Stimulated activated effector memory CD8-positive, alpha-beta T cell treated with anti-CD3 and anti-CD28 coated beads, Interleukin-12 subunit alpha, Interleukin-12 subunit beta, amount 100 ng/mL, for 72 hours (primary cell): ENCODE measurements at regions not wholly inside any gene's neighbourhood (a gene's known extent, or its start where the extent isn't known, plus 50 kb on each side); places are given as distances from the start of the nearest gene placed in this dataset.

Source experiments
- ATAC-seq: fragments of 150-1000 bp; cut with Tn5 transposase; 2 replicates; pipeline ENCODE4 v1.10.0; 2021
- DNase-seq, 2 donors: peaks; one replicate each; pipeline ENCODE4 v3.0.0; 2021 to 2022; ENCODE audit warnings: low spot score in 2 of 2
- H3K27ac Mint-ChIP-seq: one replicate; pipeline ENCODE4 v1.8.0; 2022; ENCODE audit warnings: mild to moderate bottlenecking, mixed read lengths
- H3K36me3 Mint-ChIP-seq: one replicate; pipeline ENCODE4 v1.8.0; 2022; ENCODE audit warnings: mild to moderate bottlenecking, mixed read lengths
- H3K4me1 Mint-ChIP-seq: one replicate; pipeline ENCODE4 v1.8.0; 2022; ENCODE audit warnings: mixed read lengths
- H3K4me3 Mint-ChIP-seq: one replicate; pipeline ENCODE4 v1.8.0; 2022; ENCODE audit warnings: mild to moderate bottlenecking, mixed read lengths
- H3K9me3 Mint-ChIP-seq: one replicate; pipeline ENCODE4 v1.8.0; 2022; ENCODE audit warnings: mixed read lengths

DNA sequence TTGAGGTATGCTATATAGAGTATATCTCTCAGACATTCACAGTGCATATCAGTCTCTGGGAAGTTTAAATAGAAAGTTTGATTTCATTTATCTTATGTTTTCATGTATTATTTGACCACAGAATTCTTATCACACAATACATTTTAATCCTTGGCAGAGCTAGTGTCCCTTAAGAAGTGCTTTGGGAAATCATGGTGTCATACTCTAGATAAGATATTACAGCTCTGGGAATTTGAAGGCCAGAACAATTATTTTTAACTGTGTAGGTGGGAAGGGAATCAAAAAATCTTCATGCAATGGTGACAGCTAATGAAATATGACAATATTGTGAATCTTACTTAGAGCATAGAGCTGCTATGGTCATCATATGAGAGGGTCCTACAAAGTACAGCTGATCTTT is 451.3 kb upstream of the FAM98A start:
- no peak overlapping the region for H3K4me3 Mint-ChIP-seq
- no peak for DNase-seq
- no peak overlapping the region for H3K27ac Mint-ChIP-seq
- no peaks in the 10 kb centered on the region for H3K4me1 Mint-ChIP-seq
- H3K36me3 Mint-ChIP-seq: no peaks in the 10 kb centered on the region
- no peak for ATAC-seq
- peaks cover 2% of the 10 kb centered on the region for H3K9me3 Mint-ChIP-seq

DNA sequence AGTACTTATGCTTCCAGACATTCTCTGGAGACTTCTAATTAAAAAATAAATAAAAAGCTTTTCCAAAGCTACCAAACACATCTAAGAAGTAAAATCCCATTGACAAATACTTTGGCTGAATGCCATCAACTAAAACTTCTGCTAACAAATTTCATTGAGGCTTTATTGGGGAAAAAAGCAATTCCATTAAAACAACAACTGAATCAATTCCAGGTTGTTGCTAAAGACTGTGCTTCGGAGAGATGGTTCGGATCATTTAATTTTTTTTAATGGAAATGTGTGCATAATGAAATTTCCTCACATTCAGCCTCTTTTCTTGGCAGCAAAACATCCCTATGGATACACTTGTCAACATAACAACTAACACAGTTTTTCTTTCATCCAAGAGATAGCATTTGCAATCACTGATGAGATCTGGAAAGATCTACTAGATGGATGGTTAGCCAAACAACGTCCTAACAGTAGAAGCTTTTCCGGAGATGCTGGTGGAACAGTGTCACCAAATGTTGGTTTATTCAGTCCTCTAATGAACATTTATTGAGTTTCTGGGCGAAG is 446.1 kb upstream of the FAM98A start:
- DNase-seq (no peak), ATAC-seq (no peak)
- no peak overlapping the region for H3K27ac Mint-ChIP-seq
- H3K4me1 Mint-ChIP-seq: no peaks in the 10 kb centered on the region
- peaks cover 4% of the 10 kb centered on the region for H3K9me3 Mint-ChIP-seq
- no peaks in the 10 kb centered on the region for H3K36me3 Mint-ChIP-seq
- H3K4me3 Mint-ChIP-seq: no peak overlapping the region

DNA sequence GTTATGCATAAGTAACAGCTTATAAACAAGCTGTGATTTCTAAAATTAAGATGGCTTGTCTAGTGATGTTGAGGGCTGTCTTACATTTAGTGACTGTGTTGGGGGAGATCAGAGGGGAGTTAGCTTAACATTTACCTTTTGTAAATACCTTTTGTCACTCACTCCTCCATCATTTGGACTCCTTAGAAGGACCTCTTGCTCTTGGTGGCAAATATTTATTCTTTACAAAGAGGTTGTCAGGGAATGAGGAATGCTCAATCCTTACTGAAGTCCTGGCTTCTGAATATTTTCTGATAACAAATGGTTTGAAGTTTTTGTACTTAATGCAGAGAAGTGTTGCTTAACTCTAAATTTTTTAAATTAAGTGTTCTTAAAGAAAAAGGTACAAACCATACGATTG is 438.8 kb upstream of the FAM98A start:
- H3K9me3 Mint-ChIP-seq: no peaks in the 10 kb centered on the region
- ATAC-seq (no peak), DNase-seq (no peak)
- no peaks in the 10 kb centered on the region for H3K36me3 Mint-ChIP-seq
- no peak overlapping the region for H3K27ac Mint-ChIP-seq
- no peaks in the 10 kb centered on the region for H3K4me1 Mint-ChIP-seq
- H3K4me3 Mint-ChIP-seq: no peak overlapping the region

DNA sequence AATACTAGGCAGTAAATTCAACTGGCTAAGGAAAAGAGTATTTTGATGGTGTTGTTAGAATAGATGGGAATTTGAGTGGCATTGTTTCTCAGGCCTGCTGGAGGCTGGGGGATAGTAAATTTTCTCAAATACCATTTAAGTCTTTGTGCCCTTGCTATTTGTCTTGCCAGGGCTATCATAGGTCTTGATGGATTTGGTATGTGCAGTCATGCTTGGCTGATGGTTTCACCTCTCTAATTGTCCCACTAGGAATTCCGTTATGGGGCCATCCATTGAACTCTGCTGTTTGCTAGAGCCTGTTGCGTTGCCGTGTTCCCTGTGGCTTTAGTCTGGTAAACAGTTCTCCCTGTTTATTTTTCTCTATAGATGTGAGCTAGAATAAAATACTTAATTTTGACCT is 438.1 kb upstream of the FAM98A start:
- Mint-ChIP-seq H3K27ac (no peak overlapping the region), H3K4me1 (no peaks in the 10 kb centered on the region), H3K36me3 (no peaks in the 10 kb centered on the region), H3K9me3 (no peaks in the 10 kb centered on the region), H3K4me3 (no peak overlapping the region)
- no peak for DNase-seq
- no peak for ATAC-seq

DNA sequence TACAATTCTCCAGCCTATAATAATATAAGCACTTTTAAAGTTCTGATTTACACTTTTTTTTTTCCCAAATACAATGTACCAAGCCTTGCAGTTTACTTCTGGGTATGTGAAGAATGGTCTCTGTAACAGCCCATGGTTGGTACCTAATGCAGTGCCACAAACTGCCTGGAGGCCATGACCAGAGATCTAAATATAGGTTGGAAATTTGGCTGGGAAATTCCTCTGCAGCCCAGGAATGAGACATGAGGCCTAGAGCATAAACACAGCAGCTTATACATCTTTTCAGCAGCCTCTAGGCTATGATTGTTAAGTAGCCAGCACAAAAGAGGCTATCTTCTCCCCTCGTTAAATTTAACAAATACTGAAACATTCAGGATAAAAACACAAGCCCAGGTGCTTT is 432.0 kb upstream of the FAM98A start:
- no peaks in the 10 kb centered on the region for H3K9me3 Mint-ChIP-seq

DNA sequence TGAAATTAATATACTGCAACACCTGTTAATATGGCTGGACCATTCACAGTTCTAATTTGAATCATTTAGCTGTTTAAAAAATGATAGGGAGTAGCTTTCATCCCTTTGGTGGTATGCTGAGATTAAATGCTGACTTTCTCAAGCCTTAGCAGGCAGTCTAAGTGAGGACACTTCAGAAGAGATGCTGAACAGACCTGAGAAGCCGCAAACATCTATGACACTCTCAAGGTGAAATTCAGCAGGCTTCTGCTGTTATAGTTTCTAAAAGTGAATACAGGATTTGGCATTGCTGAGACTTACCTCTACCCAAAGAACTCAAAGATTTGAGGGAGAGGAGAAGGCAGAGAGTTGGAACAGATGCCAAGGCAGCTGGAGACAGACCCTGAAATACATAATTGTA is 431.2 kb upstream of the FAM98A start:
- ATAC-seq (no peak), DNase-seq (no peak)
- Mint-ChIP-seq H3K27ac (no peak overlapping the region), H3K9me3 (no peaks in the 10 kb centered on the region), H3K36me3 (no peaks in the 10 kb centered on the region), H3K4me3 (no peak overlapping the region), H3K4me1 (no peaks in the 10 kb centered on the region)

More for the DNA sequence above, 432.0 kb upstream of the FAM98A start:
- ATAC-seq: no peak
- no peak overlapping the region for H3K27ac Mint-ChIP-seq
- H3K4me3 Mint-ChIP-seq: no peak overlapping the region
- no peaks in the 10 kb centered on the region for H3K36me3 Mint-ChIP-seq
- no peaks in the 10 kb centered on the region for H3K4me1 Mint-ChIP-seq
- DNase-seq: no peak

DNA sequence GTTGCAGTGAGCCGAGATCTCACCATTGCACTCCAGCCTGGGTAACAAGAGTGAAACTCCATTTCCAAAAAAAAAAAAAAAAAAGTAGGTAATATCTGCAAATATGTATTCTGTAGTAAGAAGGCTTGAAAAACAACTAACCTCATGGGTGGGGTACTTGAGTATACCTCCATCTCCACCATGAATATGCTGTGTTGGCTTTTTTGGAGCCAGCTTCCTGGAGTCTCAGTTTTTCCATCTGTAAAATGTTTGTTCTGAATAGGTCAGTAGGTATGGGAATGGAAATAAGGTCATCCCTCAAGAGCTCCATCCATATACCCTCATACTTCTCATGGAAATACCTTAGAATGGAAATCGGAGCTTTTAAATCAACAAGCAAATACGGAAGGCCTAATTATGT is 430.0 kb upstream of the FAM98A start:
- no peak overlapping the region for H3K4me3 Mint-ChIP-seq
- no peak overlapping the region for H3K27ac Mint-ChIP-seq
- no peaks in the 10 kb centered on the region for H3K36me3 Mint-ChIP-seq
- DNase-seq (no peak), ATAC-seq (no peak)
- no peaks in the 10 kb centered on the region for H3K4me1 Mint-ChIP-seq
- H3K9me3 Mint-ChIP-seq: no peaks in the 10 kb centered on the region

DNA sequence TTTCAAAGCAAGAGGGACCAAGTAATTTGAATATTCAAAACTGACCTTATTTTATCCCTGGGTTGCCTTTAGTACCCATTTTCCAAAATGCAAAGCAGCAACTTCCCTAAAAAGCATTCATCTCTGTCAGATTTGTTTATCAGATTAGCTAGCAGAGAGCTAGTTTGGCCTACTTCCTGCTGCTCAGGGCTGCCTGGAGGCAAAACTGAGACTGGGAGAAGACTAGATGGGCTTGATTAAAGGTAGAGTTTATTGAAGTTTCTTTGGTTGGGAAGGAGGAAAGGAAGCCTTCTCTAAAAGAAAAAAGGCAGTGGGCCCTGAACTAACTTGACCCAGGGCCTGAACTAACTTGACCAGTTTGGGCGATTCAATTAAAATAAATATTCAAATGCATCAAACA is 426.1 kb upstream of the FAM98A start:
- no peak overlapping the region for H3K27ac Mint-ChIP-seq
- no peaks in the 10 kb centered on the region for H3K36me3 Mint-ChIP-seq
- ATAC-seq (no peak), DNase-seq (no peak)
- H3K4me1 Mint-ChIP-seq: no peaks in the 10 kb centered on the region
- no peak overlapping the region for H3K4me3 Mint-ChIP-seq
- no peaks in the 10 kb centered on the region for H3K9me3 Mint-ChIP-seq

DNA sequence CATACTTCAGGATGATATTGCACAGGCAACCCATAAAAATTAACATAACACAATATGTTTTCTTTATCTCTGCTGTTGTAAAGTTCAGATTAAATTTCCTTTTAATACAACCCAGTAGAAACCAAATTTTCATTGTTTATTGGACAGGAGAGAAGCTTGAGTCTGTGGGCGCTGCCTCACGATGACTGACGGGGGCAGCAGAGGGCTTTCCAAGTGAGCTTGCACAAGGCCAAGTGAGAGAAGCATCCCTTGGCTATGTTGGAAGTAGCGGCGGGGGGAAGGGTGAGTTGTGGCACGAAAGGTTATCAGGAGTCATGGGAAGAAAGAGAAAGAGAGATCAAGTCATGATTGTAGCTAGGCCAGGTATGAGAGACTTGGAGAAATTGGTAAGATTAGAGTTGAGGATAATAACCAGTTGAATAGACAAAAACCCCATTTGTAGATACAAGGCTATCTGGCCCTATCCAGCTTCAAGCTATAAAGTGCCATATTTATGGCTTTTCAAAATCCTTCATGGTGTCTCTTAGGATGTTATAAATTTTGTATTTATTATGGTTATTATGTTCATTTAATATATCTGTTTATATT is 413.7 kb upstream of the FAM98A start:
- Mint-ChIP-seq H3K4me1 (no peaks in the 10 kb centered on the region), H3K4me3 (no peak overlapping the region), H3K36me3 (no peaks in the 10 kb centered on the region), H3K9me3 (no peaks in the 10 kb centered on the region), H3K27ac (no peak overlapping the region)
- DNase-seq (no peak), ATAC-seq (peak; percentile 49)

DNA sequence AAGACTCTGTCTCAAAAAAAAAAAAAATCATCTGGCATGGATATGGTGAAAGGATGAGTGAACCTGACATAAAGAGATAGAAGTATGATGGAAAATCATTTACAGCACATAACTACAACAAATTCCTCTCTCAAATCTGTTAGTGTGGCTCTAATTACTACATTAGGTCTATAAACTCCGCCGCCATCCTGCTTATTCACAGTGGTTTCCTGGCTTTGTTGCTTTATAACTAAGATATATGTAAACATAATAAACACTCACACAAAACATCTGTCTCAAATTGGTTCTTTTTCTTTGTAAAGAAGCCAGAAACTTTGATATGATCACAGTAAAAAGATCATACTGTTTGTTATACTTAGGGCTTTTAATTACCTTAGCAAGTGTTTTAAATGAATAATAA is 412.6 kb upstream of the FAM98A start:
- ATAC-seq (no peak), DNase-seq (no peak)

DNA sequence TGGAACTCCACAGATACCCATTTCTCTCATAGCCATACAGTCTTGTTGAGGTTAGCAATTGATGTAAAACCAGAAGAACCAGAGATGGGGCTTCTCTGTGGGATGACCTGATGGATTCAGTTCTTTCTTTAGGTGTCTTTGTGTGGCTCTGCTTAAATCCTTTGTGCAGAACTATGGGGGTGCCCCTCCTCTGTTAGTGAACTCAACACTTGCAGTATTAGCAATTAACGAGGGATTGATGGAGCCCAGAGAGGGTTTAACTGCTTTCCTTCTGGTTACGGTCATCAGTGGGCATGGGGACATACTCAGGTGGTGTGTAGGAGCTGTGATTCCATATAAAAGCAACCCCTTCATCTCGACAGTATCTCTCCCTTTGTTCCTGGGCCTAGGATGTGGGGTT is 406.8 kb upstream of the FAM98A start:
- no peaks in the 10 kb centered on the region for H3K9me3 Mint-ChIP-seq
- DNase-seq: no peak

More for the DNA sequence above, 412.6 kb upstream of the FAM98A start:
- H3K4me1 Mint-ChIP-seq: no peaks in the 10 kb centered on the region
- H3K27ac Mint-ChIP-seq: no peak overlapping the region
- H3K9me3 Mint-ChIP-seq: no peaks in the 10 kb centered on the region
- H3K4me3 Mint-ChIP-seq: no peak overlapping the region
- no peaks in the 10 kb centered on the region for H3K36me3 Mint-ChIP-seq

DNA sequence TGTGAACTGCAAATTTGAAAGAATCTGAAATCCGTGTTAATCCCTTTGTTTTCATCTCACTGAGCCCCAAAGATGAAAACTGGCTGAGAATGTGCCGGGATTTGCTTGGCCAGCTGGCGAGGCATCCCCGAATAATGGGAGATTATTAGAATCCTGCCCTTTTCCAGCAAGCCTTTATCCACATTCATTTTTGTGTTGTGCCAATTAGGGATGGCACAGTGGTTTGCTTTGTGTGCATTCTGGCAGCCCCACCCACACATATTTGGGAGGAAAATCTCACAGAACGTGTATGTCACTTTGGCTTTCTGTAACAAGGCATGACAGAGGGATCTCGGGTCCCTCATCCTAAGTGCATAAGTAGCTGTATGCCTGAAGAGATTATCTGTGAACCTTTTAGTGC is 405.8 kb upstream of the FAM98A start:
- Mint-ChIP-seq H3K27ac (no peak overlapping the region), H3K9me3 (no peaks in the 10 kb centered on the region), H3K4me1 (no peaks in the 10 kb centered on the region), H3K4me3 (no peak overlapping the region), H3K36me3 (no peaks in the 10 kb centered on the region)
- DNase-seq (no peak), ATAC-seq (no peak)

More for the DNA sequence above, 406.8 kb upstream of the FAM98A start:
- H3K4me1 Mint-ChIP-seq: no peaks in the 10 kb centered on the region
- H3K36me3 Mint-ChIP-seq: no peaks in the 10 kb centered on the region
- no peak overlapping the region for H3K4me3 Mint-ChIP-seq
- no peak for ATAC-seq
- H3K27ac Mint-ChIP-seq: no peak overlapping the region

DNA sequence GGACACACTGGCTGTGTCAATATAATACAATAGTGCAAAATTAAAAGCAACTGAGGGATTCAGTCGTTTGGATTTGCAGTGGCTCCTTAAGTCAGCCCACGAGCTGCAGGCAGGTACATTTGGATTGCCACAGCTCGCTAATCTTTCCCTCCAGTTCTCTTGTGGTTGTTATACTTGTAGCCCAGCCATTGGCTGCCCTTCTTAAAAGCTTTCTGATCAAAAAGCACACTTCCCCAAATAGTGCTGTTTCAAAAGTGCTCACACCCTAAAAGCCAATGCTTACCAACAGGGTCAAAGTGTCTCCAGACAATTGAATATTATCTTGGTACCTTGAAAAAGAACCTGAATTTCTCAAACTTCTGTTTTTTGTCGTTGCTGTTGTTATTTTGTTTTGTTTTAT is 404.7 kb upstream of the FAM98A start:
- DNase-seq: no peak
- H3K27ac Mint-ChIP-seq: no peak overlapping the region
- no peak overlapping the region for H3K4me3 Mint-ChIP-seq
- H3K4me1 Mint-ChIP-seq: no peaks in the 10 kb centered on the region
- no peak for ATAC-seq
- no peaks in the 10 kb centered on the region for H3K9me3 Mint-ChIP-seq
- no peaks in the 10 kb centered on the region for H3K36me3 Mint-ChIP-seq

DNA sequence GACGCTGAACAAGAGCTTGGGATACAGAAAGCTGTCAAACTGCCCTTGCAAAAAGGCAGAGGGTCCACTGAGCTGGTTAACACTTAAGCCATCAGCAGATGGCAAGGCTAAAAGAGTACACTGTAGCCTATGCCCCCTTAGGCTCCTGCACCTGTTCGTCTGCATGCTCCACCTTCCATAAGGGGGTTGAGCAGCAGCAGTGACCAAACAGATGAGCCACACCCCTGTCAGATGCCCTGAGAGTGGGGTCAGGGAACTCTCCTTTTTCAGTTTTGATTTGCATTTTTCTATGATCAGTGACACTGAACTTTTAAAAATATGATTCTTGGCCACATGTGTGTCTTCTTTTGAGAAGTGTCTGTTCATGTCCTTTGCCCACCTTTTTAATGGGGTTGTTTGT is 402.5 kb upstream of the FAM98A start:
- H3K9me3 Mint-ChIP-seq: peaks cover 12% of the 10 kb centered on the region
- no peak overlapping the region for H3K27ac Mint-ChIP-seq
- ATAC-seq: no peak
- H3K4me1 Mint-ChIP-seq: no peaks in the 10 kb centered on the region
- H3K36me3 Mint-ChIP-seq: no peaks in the 10 kb centered on the region
- no peak overlapping the region for H3K4me3 Mint-ChIP-seq
- DNase-seq: no peak

DNA sequence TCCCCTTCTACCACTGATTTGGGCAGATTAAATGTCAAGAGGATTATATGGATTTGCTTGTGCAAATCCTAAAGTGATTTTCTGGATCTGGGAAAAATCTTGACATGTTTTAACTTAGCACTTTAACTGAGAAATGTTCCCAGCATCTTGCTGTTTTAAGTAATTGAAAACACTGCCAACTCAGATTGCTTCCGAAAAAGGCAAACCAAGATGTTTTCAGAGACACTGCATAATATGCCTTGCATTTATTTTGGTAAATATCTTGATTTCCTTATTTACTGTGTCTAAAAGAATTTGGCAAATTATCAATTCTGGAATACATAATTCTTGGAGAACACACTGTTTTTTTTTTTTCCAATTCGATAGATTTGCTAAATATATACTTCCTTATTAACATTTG is 385.0 kb upstream of the FAM98A start:
- DNase-seq: no peak
- no peaks in the 10 kb centered on the region for H3K4me1 Mint-ChIP-seq
- no peaks in the 10 kb centered on the region for H3K36me3 Mint-ChIP-seq
- ATAC-seq: no peak
- H3K27ac Mint-ChIP-seq: no peak overlapping the region
- H3K4me3 Mint-ChIP-seq: no peak overlapping the region
- peaks cover 6% of the 10 kb centered on the region for H3K9me3 Mint-ChIP-seq

DNA sequence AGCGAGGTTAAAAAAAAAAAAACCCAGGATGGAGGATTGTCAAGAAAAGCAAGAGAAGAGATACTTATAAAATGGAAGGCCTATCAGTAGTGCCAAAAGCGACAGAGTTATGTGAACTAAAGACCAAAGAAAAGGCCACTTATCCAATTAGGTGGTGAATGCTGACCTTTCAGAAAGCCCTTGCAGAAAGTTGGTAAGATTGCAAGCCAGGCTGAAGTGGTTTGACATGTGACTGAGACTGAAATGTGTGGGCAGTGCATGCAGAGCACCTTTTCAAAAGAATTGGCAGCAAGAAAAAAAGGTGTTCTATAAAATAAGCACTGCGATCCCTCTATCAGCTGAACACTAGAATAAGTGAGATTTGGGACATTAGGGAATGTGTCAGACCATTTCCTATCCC is 379.4 kb upstream of the FAM98A start:
- H3K36me3 Mint-ChIP-seq: no peaks in the 10 kb centered on the region
- H3K9me3 Mint-ChIP-seq: peaks cover 8% of the 10 kb centered on the region
- H3K4me1 Mint-ChIP-seq: no peaks in the 10 kb centered on the region
- no peak for DNase-seq
- no peak for ATAC-seq
- H3K27ac Mint-ChIP-seq: no peak overlapping the region
- H3K4me3 Mint-ChIP-seq: no peak overlapping the region

DNA sequence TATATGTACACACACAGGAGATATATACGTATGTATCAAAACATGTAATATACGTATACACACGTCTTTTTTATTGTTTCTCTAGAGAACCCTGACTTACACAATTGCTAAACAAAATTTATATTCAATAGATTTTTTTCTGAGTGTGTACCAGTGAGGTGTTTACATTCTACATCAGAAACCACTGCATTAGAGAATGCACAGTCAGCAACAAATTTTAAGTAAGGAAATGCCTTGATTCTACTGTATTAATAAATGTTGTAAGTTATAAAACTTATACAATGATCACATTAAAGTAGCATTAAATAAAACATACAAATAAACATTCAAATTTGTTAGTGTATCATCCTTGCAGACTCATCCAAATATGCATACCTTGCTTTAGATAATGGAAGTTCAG is 376.4 kb upstream of the FAM98A start:
- no peaks in the 10 kb centered on the region for H3K36me3 Mint-ChIP-seq
- no peak overlapping the region for H3K27ac Mint-ChIP-seq
- ATAC-seq (no peak), DNase-seq (no peak)
- H3K4me1 Mint-ChIP-seq: no peaks in the 10 kb centered on the region
- H3K4me3 Mint-ChIP-seq: no peak overlapping the region
- peaks cover 8% of the 10 kb centered on the region for H3K9me3 Mint-ChIP-seq
